Mucosa of stomach (tissue), 1 donor: ENCODE measurements at regions not wholly inside any gene's neighbourhood (a gene's known extent, or its start where the extent isn't known, plus 50 kb on each side); places are given as distances from the start of the nearest gene placed in this dataset.

Experiments used
- H3K27me3 ChIP-seq: one replicate; pipeline ENCODE4 v1.7.0; 2013; ENCODE audit warnings: mild to moderate bottlenecking, low read length; ENCODE audit not compliant: control insufficient read depth, insufficient read depth
- H3K36me3 ChIP-seq: one replicate; pipeline ENCODE4 v1.7.0; 2013; ENCODE audit warnings: low read length; ENCODE audit not compliant: control insufficient read depth, insufficient read depth
- H3K4me1 ChIP-seq: one replicate; pipeline ENCODE4 v1.7.0; 2013; ENCODE audit warnings: mild to moderate bottlenecking, low read length; ENCODE audit not compliant: control insufficient read depth, insufficient read depth
- H3K4me3 ChIP-seq: one replicate; pipeline ENCODE4 v1.7.0; 2013; ENCODE audit warnings: low read length
- H3K9ac ChIP-seq: one replicate; pipeline ENCODE4 v1.7.0; 2013; ENCODE audit warnings: mild to moderate bottlenecking, low read length, moderate library complexity
- H3K9me3 ChIP-seq: one replicate; pipeline ENCODE4 v1.7.0; 2013; ENCODE audit warnings: mild to moderate bottlenecking, low read length, moderate library complexity; ENCODE audit not compliant: control insufficient read depth
- donor health status: Pancreatic carcinoma.

DNA sequence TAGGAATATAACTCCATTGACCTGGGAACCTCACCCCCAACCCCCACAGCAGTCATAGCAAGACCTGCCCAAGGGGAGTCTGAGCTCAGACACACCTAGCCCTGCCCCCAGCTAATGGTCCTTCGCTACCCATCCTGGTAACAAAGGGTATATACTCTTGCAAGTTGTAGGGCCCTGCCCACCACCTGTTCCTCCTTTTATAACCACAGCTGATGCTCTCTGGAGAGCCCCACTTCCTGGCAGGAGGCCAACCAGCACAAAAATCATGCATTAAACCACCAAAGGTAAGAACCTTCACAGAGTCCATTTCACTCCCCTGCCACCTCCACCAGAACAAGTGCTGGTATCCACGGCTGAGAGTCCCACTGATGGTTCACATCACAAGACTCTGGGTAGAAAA, 1195.3 kb upstream of the SEMA6A start:
- Histone ChIP-seq H3K27me3 (no peaks in the 10 kb centered on the region), H3K4me1 (no peaks in the 10 kb centered on the region), H3K36me3 (no peaks in the 10 kb centered on the region), H3K4me3 (no peak overlapping the region), H3K9ac (no peak overlapping the region), H3K9me3 (no peaks in the 10 kb centered on the region)

DNA sequence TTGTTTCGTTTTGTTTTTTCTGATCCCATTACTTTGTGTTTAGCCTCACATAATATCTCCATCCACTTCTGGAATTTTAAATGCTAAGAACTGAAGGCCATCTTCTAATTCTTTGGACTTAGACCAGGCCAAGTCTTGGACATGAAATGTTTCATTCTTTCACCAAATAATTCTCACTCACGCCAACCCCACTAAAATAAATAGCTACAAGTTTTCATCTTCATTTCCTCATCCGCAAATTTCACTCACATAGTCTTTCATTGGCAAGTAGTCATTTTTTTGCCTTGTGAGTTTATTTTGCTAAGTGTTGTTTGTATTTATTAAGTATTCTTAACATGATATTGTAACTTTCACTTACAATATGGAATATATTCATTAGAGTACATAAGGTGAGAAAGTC, 1188.6 kb upstream of the SEMA6A start:
- H3K4me3 ChIP-seq: no peak overlapping the region
- H3K9me3 ChIP-seq: no peaks in the 10 kb centered on the region
- H3K27me3 ChIP-seq: no peaks in the 10 kb centered on the region
- H3K4me1 ChIP-seq: no peaks in the 10 kb centered on the region
- H3K9ac ChIP-seq: no peak overlapping the region
- no peaks in the 10 kb centered on the region for H3K36me3 ChIP-seq

GRCh38 chr5:117761186-117761585, 1186.6 kb upstream of the SEMA6A start:
- H3K27me3 ChIP-seq: no peaks in the 10 kb centered on the region
- H3K36me3 ChIP-seq: no peaks in the 10 kb centered on the region
- H3K9ac ChIP-seq: no peak overlapping the region
- no peaks in the 10 kb centered on the region for H3K4me1 ChIP-seq
- no peak overlapping the region for H3K4me3 ChIP-seq
- no peaks in the 10 kb centered on the region for H3K9me3 ChIP-seq

DNA sequence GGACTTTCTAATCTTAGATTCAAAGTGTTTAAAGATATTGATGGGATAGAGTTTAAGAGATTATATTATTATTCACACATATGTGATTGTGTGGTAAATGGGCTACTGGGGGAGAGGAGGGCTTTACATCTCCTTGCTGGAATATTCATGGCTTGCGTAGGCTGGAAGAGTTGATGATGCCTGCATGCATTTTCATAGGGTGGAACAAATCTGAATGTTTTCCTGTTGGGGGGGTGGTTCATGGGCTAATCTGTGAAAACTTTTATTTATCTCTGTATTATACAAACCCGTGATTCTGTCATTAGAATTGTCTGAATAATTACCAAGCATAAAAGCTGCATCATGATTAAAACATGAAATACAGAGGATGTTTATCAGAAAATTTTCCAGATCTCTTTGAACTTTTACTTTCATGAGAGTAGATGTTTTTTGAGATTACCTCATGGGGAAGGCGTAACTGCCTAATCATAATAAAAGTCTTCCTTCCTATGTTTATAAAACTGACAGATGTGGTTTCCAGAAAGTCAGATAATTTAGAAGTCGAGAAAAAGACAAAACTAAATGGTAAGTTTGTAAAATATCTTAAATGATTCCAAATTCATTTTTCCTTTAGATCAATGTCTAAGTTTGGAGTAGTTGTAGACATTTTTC, 1185.4 kb upstream of the SEMA6A start:
- H3K36me3 ChIP-seq: no peaks in the 10 kb centered on the region
- H3K9me3 ChIP-seq: no peaks in the 10 kb centered on the region
- H3K27me3 ChIP-seq: no peaks in the 10 kb centered on the region
- no peak overlapping the region for H3K9ac ChIP-seq
- H3K4me3 ChIP-seq: no peak overlapping the region
- H3K4me1 ChIP-seq: no peaks in the 10 kb centered on the region

DNA sequence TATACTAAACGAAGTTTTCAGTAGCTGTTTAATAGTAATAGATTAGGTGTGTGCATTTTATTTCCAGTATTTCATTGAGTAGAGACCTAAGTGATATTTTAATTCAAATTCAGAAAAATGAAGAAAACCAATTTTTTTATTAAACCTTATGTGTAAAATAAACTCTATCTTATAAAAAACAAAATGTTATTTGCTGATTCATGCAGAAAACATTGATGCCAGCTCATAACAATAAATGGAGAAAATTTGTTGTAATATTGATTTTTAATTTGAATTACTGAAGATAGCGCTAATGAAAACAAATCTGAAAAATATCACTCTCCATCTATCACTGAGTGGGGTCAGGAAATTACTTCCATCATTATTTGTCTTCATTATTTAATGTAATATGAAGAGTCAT, 1177.8 kb upstream of the SEMA6A start:
- H3K9me3 ChIP-seq: no peaks in the 10 kb centered on the region
- H3K36me3 ChIP-seq: no peaks in the 10 kb centered on the region

GRCh38 chr5:117748336-117748735, 1173.7 kb upstream of the SEMA6A start:
- Histone ChIP-seq H3K36me3 (no peaks in the 10 kb centered on the region), H3K9me3 (no peaks in the 10 kb centered on the region), H3K4me3 (no peak overlapping the region), H3K27me3 (no peaks in the 10 kb centered on the region), H3K9ac (no peak overlapping the region), H3K4me1 (no peaks in the 10 kb centered on the region)

More for the DNA sequence above, 1177.8 kb upstream of the SEMA6A start:
- no peaks in the 10 kb centered on the region for H3K27me3 ChIP-seq
- H3K9ac ChIP-seq: no peak overlapping the region
- H3K4me3 ChIP-seq: no peak overlapping the region
- H3K4me1 ChIP-seq: no peaks in the 10 kb centered on the region

GRCh38 chr5:117743337-117743736, 1168.7 kb upstream of the SEMA6A start:
- Histone ChIP-seq H3K4me1 (no peaks in the 10 kb centered on the region), H3K27me3 (no peaks in the 10 kb centered on the region), H3K4me3 (no peak overlapping the region), H3K9ac (no peak overlapping the region), H3K9me3 (no peaks in the 10 kb centered on the region), H3K36me3 (no peaks in the 10 kb centered on the region)

GRCh38 chr5:117741655-117742206, 1167.1 kb upstream of the SEMA6A start:
- Histone ChIP-seq H3K27me3 (no peaks in the 10 kb centered on the region), H3K4me1 (no peaks in the 10 kb centered on the region), H3K9me3 (no peaks in the 10 kb centered on the region), H3K36me3 (no peaks in the 10 kb centered on the region), H3K4me3 (no peak overlapping the region), H3K9ac (no peak overlapping the region)

DNA sequence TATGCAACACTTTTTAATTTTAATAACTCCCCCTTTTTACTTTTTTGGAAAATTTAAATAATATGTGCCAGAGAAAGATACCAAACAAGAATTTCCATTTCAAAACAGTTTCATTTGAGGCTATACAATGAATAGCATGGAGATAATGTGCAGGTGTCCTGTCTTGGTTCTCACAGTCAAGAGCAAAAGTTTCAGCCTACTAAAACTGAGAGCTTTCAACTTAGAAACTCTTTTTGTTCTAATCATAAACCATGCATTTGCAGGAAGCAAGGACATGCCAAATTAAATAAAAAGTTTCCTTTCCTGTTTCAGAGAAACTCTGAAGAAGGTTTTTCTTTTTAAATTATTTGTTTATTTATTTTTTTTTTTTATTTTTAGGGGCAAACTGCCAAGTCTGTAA, 1165.6 kb upstream of the SEMA6A start:
- no peak overlapping the region for H3K9ac ChIP-seq
- no peak overlapping the region for H3K4me3 ChIP-seq

DNA sequence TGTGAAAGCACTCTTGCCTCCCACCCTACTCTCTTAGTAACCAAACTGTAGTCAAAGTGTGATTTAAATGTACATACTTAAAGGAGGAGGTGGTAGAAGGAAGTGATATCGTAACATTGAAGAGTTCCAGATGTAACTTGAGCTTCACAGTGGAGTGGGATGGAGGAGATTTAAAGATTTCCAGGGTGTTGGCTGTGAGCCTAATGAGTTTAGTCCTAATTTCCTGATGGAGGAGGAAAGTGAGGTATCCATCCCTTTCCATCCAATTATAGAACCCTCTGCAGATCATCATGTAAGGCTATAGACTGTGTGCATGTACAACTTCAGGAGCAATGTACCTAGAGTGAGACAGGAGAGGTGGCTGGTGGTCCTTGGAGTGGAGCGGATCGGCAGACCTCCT, 1163.9 kb upstream of the SEMA6A start:
- Histone ChIP-seq H3K4me1 (no peaks in the 10 kb centered on the region), H3K4me3 (no peak overlapping the region), H3K27me3 (no peaks in the 10 kb centered on the region), H3K9ac (no peak overlapping the region), H3K36me3 (no peaks in the 10 kb centered on the region), H3K9me3 (no peaks in the 10 kb centered on the region)

More for the DNA sequence above, 1165.6 kb upstream of the SEMA6A start:
- no peaks in the 10 kb centered on the region for H3K36me3 ChIP-seq
- H3K4me1 ChIP-seq: no peaks in the 10 kb centered on the region
- H3K9me3 ChIP-seq: no peaks in the 10 kb centered on the region
- no peaks in the 10 kb centered on the region for H3K27me3 ChIP-seq

- H3K9me3 ChIP-seq: no peaks in the 10 kb centered on the region
- no peaks in the 10 kb centered on the region for H3K36me3 ChIP-seq
Measured at GRCh38 chr5:117736698-117737097, 1162.1 kb upstream of the SEMA6A start.

GRCh38 chr5:117734056-117734455, 1159.4 kb upstream of the SEMA6A start:
- Histone ChIP-seq H3K9me3 (no peaks in the 10 kb centered on the region), H3K4me1 (no peaks in the 10 kb centered on the region), H3K9ac (no peak overlapping the region)

More at GRCh38 chr5:117736698-117737097, 1162.1 kb upstream of the SEMA6A start:
- H3K4me3 ChIP-seq: no peak overlapping the region
- no peak overlapping the region for H3K9ac ChIP-seq
- no peaks in the 10 kb centered on the region for H3K4me1 ChIP-seq
- no peaks in the 10 kb centered on the region for H3K27me3 ChIP-seq

DNA sequence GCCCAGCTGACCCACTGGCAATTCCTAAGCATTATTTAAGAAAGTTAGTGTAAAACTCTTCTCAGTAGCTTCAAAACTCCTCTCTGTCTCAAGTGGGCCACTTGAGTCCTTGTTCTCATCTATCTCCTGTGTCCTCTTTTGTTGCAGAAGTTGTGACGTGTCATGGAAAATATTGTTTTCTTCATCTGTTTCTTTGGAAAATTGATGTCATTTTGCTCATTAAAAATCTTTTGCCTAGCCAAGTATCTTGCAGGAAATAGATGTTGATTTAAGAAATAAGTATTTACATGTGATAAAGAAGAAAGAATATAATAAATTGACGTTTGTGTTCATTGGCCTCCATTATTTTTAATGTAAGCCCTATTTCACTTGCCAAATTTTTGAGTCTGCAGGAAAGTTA, 1158.4 kb upstream of the SEMA6A start:
- H3K9me3 ChIP-seq: no peaks in the 10 kb centered on the region
- H3K4me3 ChIP-seq: no peak overlapping the region
- no peaks in the 10 kb centered on the region for H3K36me3 ChIP-seq
- H3K4me1 ChIP-seq: no peaks in the 10 kb centered on the region
- no peak overlapping the region for H3K9ac ChIP-seq
- H3K27me3 ChIP-seq: no peaks in the 10 kb centered on the region

More at GRCh38 chr5:117734056-117734455, 1159.4 kb upstream of the SEMA6A start:
- no peak overlapping the region for H3K4me3 ChIP-seq
- no peaks in the 10 kb centered on the region for H3K36me3 ChIP-seq
- no peaks in the 10 kb centered on the region for H3K27me3 ChIP-seq
